Right lobe of liver (tissue), 6 donors: ENCODE measurements at regions not wholly inside any gene's neighbourhood (a gene's known extent, or its start where the extent isn't known, plus 50 kb on each side); places are given as distances from the start of the nearest gene placed in this dataset.

Source experiments
- ATAC-seq, 4 donors: fragments of 200-7000 bp; cut with Tn5 transposase; one replicate each; pipeline ENCODE4 v1.9.1; 2020; ENCODE audit warnings: mild to moderate bottlenecking in 4 of 4, moderate library complexity in 4 of 4
- DNase-seq, 3 donors: peaks; one replicate each; pipeline ENCODE4 v3.0.0-alpha.2; 2020
- H3K27ac ChIP-seq, 3 donors: fragments of 200-600 bp; one replicate each; pipeline ENCODE4 v1.8.0; 2022
- H3K27me3 ChIP-seq, 2 donors: fragments of 200-600 bp; one replicate each; pipeline ENCODE4 v1.8.0; 2022
- H3K36me3 ChIP-seq, 4 donors: fragments of 200-600 bp; sonication (generic) in 1 of 4; one replicate each; pipeline versions ENCODE4 v1.5.1 to v1.8.0; 2017 to 2022; ENCODE audit warnings: control low read depth in 1 of 4
- H3K4me1 ChIP-seq, 4 donors: fragments of 200-600 bp; sonication (generic) in 1 of 4; one replicate each; pipeline versions ENCODE4 v1.5.1 to v1.8.0; 2017 to 2022; ENCODE audit warnings: control low read depth in 1 of 4
- H3K4me3 ChIP-seq, 3 donors: fragments of 200-600 bp; one replicate each; pipeline ENCODE4 v1.8.0; 2022
- H3K9me3 ChIP-seq, 4 donors: fragments of 200-600 bp; sonication (generic) in 1 of 4; one replicate each; pipeline versions ENCODE4 v1.5.1 to v1.8.0; 2017 to 2022; ENCODE audit warnings: control low read depth in 1 of 4
- CTCF ChIP-seq, 4 donors: fragments of 200-600 bp in 3 of 4; fragments of 450-650 bp in 1 of 4; IDR thresholded peaks; one replicate each; pipeline versions ENCODE4 v1.5.1 to v1.8.0; 2016 to 2022; ENCODE audit warnings: antibody characterized with exemption in 4 of 4, mild to moderate bottlenecking in 2 of 4
- POLR2A ChIP-seq: fragments of 450-650 bp; IDR thresholded peaks from one replicate; pipeline ENCODE4 v1.6.1; 2017; ENCODE audit warnings: antibody characterized with exemption, mild to moderate bottlenecking
- WGBS: methylation state at CpG from one replicate; pipeline ENCODE4 v1.1.6; 2018; ENCODE audit warnings: low coverage, low lambda C conversion rate; ENCODE audit not compliant: insufficient coverage; ENCODE audit errors: missing lambda C conversion rate; 5-methylcytosine and 5-hydroxymethylcytosine counted together
- intact Hi-C, 2 donors: fragments of 100-400 bp; cut with DNase I; formaldehyde crosslinking; loops; one replicate each; pipeline versions ENCODE4 v1.11.2 to v1.14.1; 2022
- donor health status: DM: no; HTN: yes; CAD: no.
- donor health status: DM: no; HTN: no; CAD: no.
- donor health status: DM: no; HTN: no; CAD: no.
- donor health status: DM: no; HTN: yes; CAD: no.
- donor health status: DM: no; HTN: yes; CAD: no.

GRCh38 chr2:43171789-43172188 is 54.6 kb downstream of the ZFP36L2 start:
- H3K27me3 ChIP-seq: no peaks in the 10 kb centered on the region
- WGBS: 53% methylated on average over 1 of the region's 1 CpG
- intact Hi-C loops: no loop called here
- peaks cover 0 to 9% (median 0%) of the 10 kb centered on the region in 4 donors for H3K4me1 ChIP-seq
- DNase-seq (peak in 1 of 3 donors; percentile 74), ATAC-seq (peak; percentile 9 to 16 (median 14))
- H3K27ac ChIP-seq: no peak overlapping the region
- H3K9me3 ChIP-seq: no peaks in the 10 kb centered on the region
- TF ChIP-seq CTCF (IDR thresholded peaks at IDR 0.05): no peak
- no peak for TF ChIP-seq POLR2A
- no peak overlapping the region for H3K4me3 ChIP-seq
- H3K36me3 ChIP-seq: no peaks in the 10 kb centered on the region

DNA sequence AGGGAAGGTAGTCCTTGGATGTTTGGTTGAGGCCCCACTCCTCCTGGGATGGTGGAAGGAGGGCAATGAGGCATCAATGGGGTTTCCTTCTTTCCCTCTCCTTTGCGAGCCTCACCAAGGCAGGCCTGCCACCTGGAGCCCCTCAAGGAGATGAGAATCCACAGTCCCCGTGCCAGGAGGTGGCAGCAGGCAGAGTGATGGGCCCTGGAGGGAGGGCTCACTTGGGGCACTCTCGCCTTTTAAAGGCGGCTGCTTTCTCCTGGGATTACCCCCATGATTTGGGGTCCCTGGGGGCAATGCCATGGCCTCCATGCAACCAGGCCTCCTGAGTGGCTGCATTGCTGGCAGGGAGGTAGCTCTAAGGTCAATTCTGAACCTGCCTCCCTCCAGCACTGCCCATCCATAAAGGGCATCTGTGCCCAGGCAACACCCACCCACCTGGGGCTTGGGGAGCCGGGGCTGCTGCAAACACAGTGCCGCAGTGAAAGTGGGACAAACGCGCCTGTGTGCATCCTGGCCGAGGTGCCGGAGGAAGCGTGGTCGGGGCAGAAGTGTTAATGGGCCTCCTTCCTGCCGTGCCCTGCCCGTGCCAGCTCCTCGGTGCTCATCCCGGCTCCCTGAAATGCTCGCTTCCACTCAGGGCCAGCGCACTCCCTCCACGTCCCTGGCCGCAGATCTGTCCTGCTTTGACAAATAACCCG is 55.9 kb downstream of the ZFP36L2 start:
- DNase-seq (no peak), ATAC-seq (no peak)
- 68% methylated on average over 11 of the region's 21 CpGs for WGBS
- H3K27me3 ChIP-seq: no peaks in the 10 kb centered on the region
- H3K4me1 ChIP-seq: peaks cover 0 to 9% (median 0%) of the 10 kb centered on the region in 4 donors
- TF ChIP-seq POLR2A (no peak), CTCF (IDR thresholded peaks at IDR 0.05) (no peak)
- H3K4me3 ChIP-seq: no peak overlapping the region
- intact Hi-C loops: no loop called here
- no peaks in the 10 kb centered on the region for H3K9me3 ChIP-seq
- H3K36me3 ChIP-seq: no peaks in the 10 kb centered on the region
- no peak overlapping the region for H3K27ac ChIP-seq

DNA sequence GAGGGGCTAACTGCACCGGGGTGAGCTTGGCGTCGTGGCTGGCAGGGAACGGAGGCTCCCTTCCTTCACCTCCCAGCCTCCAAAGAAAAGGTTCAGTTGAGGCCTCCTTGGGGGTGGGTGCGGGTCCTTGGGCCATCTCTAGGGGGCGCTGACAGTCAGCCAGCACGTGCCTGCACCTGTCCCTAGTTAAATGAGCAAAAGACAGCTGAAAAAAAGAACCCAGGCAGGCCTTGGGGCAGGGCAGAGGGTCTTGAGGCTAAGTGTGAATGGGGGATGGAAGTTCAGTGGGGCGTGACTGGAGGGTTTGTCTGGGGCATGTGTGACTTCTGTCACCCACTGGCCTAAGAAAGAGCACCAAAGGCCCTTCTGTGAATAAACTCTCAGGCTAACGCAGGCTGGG is 56.4 kb downstream of the ZFP36L2 start:
- intact Hi-C loops: loop anchor here in 1 of 2 donors (10.0 kb wide), 2 partner anchors 55 to 205 kb away; partner anchors contain the start of gene ZFP36L2
- peak; percentile 24 to 64 (median 49) for ATAC-seq

More for the DNA sequence above, 56.4 kb downstream of the ZFP36L2 start:
- H3K27ac ChIP-seq: peak overlapping the region in 2 of 3 donors; percentile 38 to 51
- no peaks in the 10 kb centered on the region for H3K9me3 ChIP-seq
- H3K36me3 ChIP-seq: no peaks in the 10 kb centered on the region
- no peaks in the 10 kb centered on the region for H3K27me3 ChIP-seq
- DNase-seq: peak in 1 of 3 donors; percentile 74
- no peak overlapping the region for H3K4me3 ChIP-seq
- 42% methylated on average over 8 of the region's 9 CpGs for WGBS
- TF ChIP-seq CTCF (IDR thresholded peaks at IDR 0.05) (peak; percentile 42 to 72 (median 56)), POLR2A (no peak)
- H3K4me1 ChIP-seq: peaks cover 0 to 9% (median 0%) of the 10 kb centered on the region in 4 donors
